Parathyroid adenoma (tissue), 2 donors: ENCODE measurements at regions not wholly inside any gene's neighbourhood (a gene's known extent, or its start where the extent isn't known, plus 50 kb on each side); places are given as distances from the start of the nearest gene placed in this dataset.
A peak's percentile ranks its signal among the peaks of the same experiment; 100 is the strongest.

Experiments used
- H2AFZ ChIP-seq: fragments of 300-600 bp; sonication (generic); one replicate; pipeline ENCODE4 v1.7.0; 2017; ENCODE audit warnings: antibody characterized with exemption, mild to moderate bottlenecking
- H3K27ac ChIP-seq: fragments of 300-600 bp; sonication (generic); one replicate; pipeline ENCODE4 v1.7.0; 2017
- H3K27me3 ChIP-seq: fragments of 300-600 bp; sonication (generic); one replicate; pipeline ENCODE4 v1.7.0; 2017; ENCODE audit warnings: low read length; ENCODE audit not compliant: control insufficient read depth, insufficient read depth
- H3K36me3 ChIP-seq: fragments of 300-600 bp; sonication (generic); one replicate; pipeline ENCODE4 v1.7.0; 2017; ENCODE audit warnings: low read length; ENCODE audit not compliant: control insufficient read depth, insufficient read depth
- H3K4me1 ChIP-seq: fragments of 300-600 bp; sonication (generic); one replicate; pipeline ENCODE4 v1.7.0; 2017; ENCODE audit warnings: control low read depth
- H3K4me2 ChIP-seq: fragments of 300-600 bp; sonication (generic); one replicate; pipeline ENCODE4 v1.7.0; 2017; ENCODE audit warnings: low read length
- H3K4me3 ChIP-seq: fragments of 300-600 bp; sonication (generic); one replicate; pipeline ENCODE4 v1.7.0; 2017; ENCODE audit warnings: low read depth, low read length
- H3K79me2 ChIP-seq: fragments of 300-600 bp; sonication (generic); one replicate; pipeline ENCODE4 v1.7.0; 2017; ENCODE audit warnings: control low read depth
- H3K9ac ChIP-seq: fragments of 300-600 bp; sonication (generic); one replicate; pipeline ENCODE4 v1.7.0; 2017; ENCODE audit warnings: mild to moderate bottlenecking
- H3K9me3 ChIP-seq: fragments of 300-600 bp; sonication (generic); one replicate; pipeline ENCODE4 v1.7.0; 2017; ENCODE audit warnings: low read length; ENCODE audit not compliant: control insufficient read depth
- CTCF ChIP-seq: fragments of 300-600 bp; sonication (generic); IDR thresholded peaks from one replicate; pipeline ENCODE4 v1.7.0; 2017; ENCODE audit warnings: antibody characterized with exemption, mild to moderate bottlenecking
- donor health status: primary hyperparathyroidism.

GRCh38 chr14:56490379-56490778 lies 89.2 kb upstream of the TMEM260 start:
- no peak overlapping the region for H3K4me2 ChIP-seq
- TF ChIP-seq CTCF = peak; percentile 53
- no peaks in the 10 kb centered on the region for H3K4me1 ChIP-seq
- H3K9ac ChIP-seq = no peak overlapping the region
- no peak overlapping the region for H3K27ac ChIP-seq
- no peak overlapping the region for H2AFZ ChIP-seq
- no peak overlapping the region for H3K4me3 ChIP-seq
- no peaks in the 10 kb centered on the region for H3K9me3 ChIP-seq
- H3K36me3 ChIP-seq = peaks cover 2% of the 10 kb centered on the region
- no peaks in the 10 kb centered on the region for H3K79me2 ChIP-seq
- H3K27me3 ChIP-seq = no peaks in the 10 kb centered on the region

- H3K4me3 ChIP-seq = no peak overlapping the region
- TF ChIP-seq CTCF = peak; percentile 65
- H3K4me2 ChIP-seq = peak overlapping the region; percentile 65
- H3K9me3 ChIP-seq = no peaks in the 10 kb centered on the region
- no peaks in the 10 kb centered on the region for H3K27me3 ChIP-seq
- H2AFZ ChIP-seq = peak overlapping the region; percentile 36
- H3K4me1 ChIP-seq = no peaks in the 10 kb centered on the region
- H3K9ac ChIP-seq = no peak overlapping the region
- H3K36me3 ChIP-seq = peaks cover 2% of the 10 kb centered on the region
- no peaks in the 10 kb centered on the region for H3K79me2 ChIP-seq
- no peak overlapping the region for H3K27ac ChIP-seq
Observed at GRCh38 chr14:56491299-56492285, 88.0 kb upstream of the TMEM260 start.

- Histone ChIP-seq H3K9me3 (no peaks in the 10 kb centered on the region), H3K4me2 (no peak overlapping the region), H3K27me3 (no peaks in the 10 kb centered on the region), H3K4me1 (no peaks in the 10 kb centered on the region), H3K36me3 (peaks cover 2% of the 10 kb centered on the region), H3K27ac (no peak overlapping the region), H3K4me3 (no peak overlapping the region), H3K79me2 (no peaks in the 10 kb centered on the region), H3K9ac (no peak overlapping the region), H2AFZ (no peak overlapping the region)
- no peak for TF ChIP-seq CTCF
Observed at GRCh38 chr14:56494167-56494566, 85.4 kb upstream of the TMEM260 start.

- Histone ChIP-seq H3K36me3 (peaks cover 2% of the 10 kb centered on the region), H2AFZ (no peak overlapping the region), H3K4me3 (no peak overlapping the region), H3K27me3 (no peaks in the 10 kb centered on the region), H3K9ac (no peak overlapping the region), H3K27ac (no peak overlapping the region), H3K9me3 (no peaks in the 10 kb centered on the region), H3K79me2 (no peaks in the 10 kb centered on the region), H3K4me1 (no peaks in the 10 kb centered on the region), H3K4me2 (no peak overlapping the region)
- TF ChIP-seq CTCF = no peak
Observed at GRCh38 chr14:56498112-56498511, 81.5 kb upstream of the TMEM260 start.
